HG02885 (cell line): ENCODE measurements at regions not wholly inside any gene's neighbourhood (a gene's known extent, or its start where the extent isn't known, plus 50 kb on each side); places are given as distances from the start of the nearest gene placed in this dataset.

ENCODE experiments used
- ATAC-seq: cut with Tn5 transposase; IDR thresholded peaks from one replicate; pipeline ENCODE4 v1.9.1; 2021; ENCODE audit warnings: mild to moderate bottlenecking; ENCODE audit not compliant: unreplicated experiment, poor library complexity

GRCh38 chr22:23522623-23523251 is 57.4 kb downstream of the IGLL1 start:
- no peak for ATAC-seq

- ATAC-seq: no peak
Observed at GRCh38 chr22:23521441-23522113, 58.5 kb downstream of the IGLL1 start.

GRCh38 chr22:23520863-23521440 is 59.1 kb downstream of the IGLL1 start:
- no peak for ATAC-seq

GRCh38 chr22:23519442-23520157 is 60.5 kb downstream of the IGLL1 start:
- ATAC-seq: no peak

GRCh38 chr22:23518376-23519187 is 61.5 kb downstream of the IGLL1 start:
- no peak for ATAC-seq

- ATAC-seq: no peak
Observed at GRCh38 chr22:23517804-23518375, 62.2 kb downstream of the IGLL1 start.

- no peak for ATAC-seq
Observed at GRCh38 chr22:23516304-23516703, 63.8 kb downstream of the IGLL1 start.

- ATAC-seq: no peak
Observed at GRCh38 chr22:23514322-23515038, 65.6 kb downstream of the IGLL1 start.

GRCh38 chr22:23513705-23514104 is 66.4 kb downstream of the IGLL1 start:
- no peak for ATAC-seq

GRCh38 chr22:23513133-23513532 is 67.0 kb downstream of the IGLL1 start:
- no peak for ATAC-seq

GRCh38 chr22:23512721-23513120 is 67.4 kb downstream of the IGLL1 start:
- ATAC-seq: no peak

- no peak for ATAC-seq
Observed at GRCh38 chr22:23512348-23512705, 67.8 kb downstream of the IGLL1 start.

GRCh38 chr22:23511627-23512347 is 68.3 kb downstream of the IGLL1 start:
- no peak for ATAC-seq

GRCh38 chr22:23509571-23510302 is 70.4 kb downstream of the IGLL1 start:
- ATAC-seq: no peak

GRCh38 chr22:23504516-23504915 is 75.6 kb downstream of the IGLL1 start:
- ATAC-seq: no peak

GRCh38 chr22:23503736-23504440 is 76.2 kb downstream of the IGLL1 start:
- no peak for ATAC-seq

- ATAC-seq: no peak
Observed at GRCh38 chr22:23503142-23503541, 76.9 kb downstream of the IGLL1 start.

- no peak for ATAC-seq
Observed at GRCh38 chr22:23501708-23502107, 78.4 kb downstream of the IGLL1 start.
